HG02763 (cell line): ENCODE measurements at regions not wholly inside any gene's neighbourhood (a gene's known extent, or its start where the extent isn't known, plus 50 kb on each side); places are given as distances from the start of the nearest gene placed in this dataset.

Source experiments
- ATAC-seq: cut with Tn5 transposase; IDR thresholded peaks from one replicate; pipeline ENCODE4 v1.9.1; 2021; ENCODE audit warnings: mild to moderate bottlenecking, moderate library complexity; ENCODE audit not compliant: unreplicated experiment

- no peak for ATAC-seq
These were observed 138.7 kb upstream of the BACH2 start for GRCh38 chr6:90435207-90435899.

- no peak for ATAC-seq
These were observed 137.5 kb upstream of the BACH2 start for GRCh38 chr6:90434094-90434493.

GRCh38 chr6:90432937-90433336 is 136.3 kb upstream of the BACH2 start:
- no peak for ATAC-seq

GRCh38 chr6:90432041-90432775 is 135.6 kb upstream of the BACH2 start:
- ATAC-seq: no peak

GRCh38 chr6:90431576-90431975 is 134.9 kb upstream of the BACH2 start:
- ATAC-seq: no peak

GRCh38 chr6:90429713-90430112 is 133.1 kb upstream of the BACH2 start:
- ATAC-seq: no peak

GRCh38 chr6:90428514-90428913 is 131.9 kb upstream of the BACH2 start:
- ATAC-seq: no peak

GRCh38 chr6:90425161-90425641 is 128.6 kb upstream of the BACH2 start:
- peak; percentile 96 for ATAC-seq

GRCh38 chr6:90424580-90424979 is 127.9 kb upstream of the BACH2 start:
- ATAC-seq: no peak

GRCh38 chr6:90421666-90422065 is 125.0 kb upstream of the BACH2 start:
- no peak for ATAC-seq

- ATAC-seq: no peak
These were observed 123.9 kb upstream of the BACH2 start for GRCh38 chr6:90420500-90420899.

GRCh38 chr6:90417385-90417784 is 120.7 kb upstream of the BACH2 start:
- no peak for ATAC-seq

- no peak for ATAC-seq
These were observed 119.7 kb upstream of the BACH2 start for GRCh38 chr6:90416322-90416721.

- no peak for ATAC-seq
These were observed 118.5 kb upstream of the BACH2 start for GRCh38 chr6:90415178-90415577.

- ATAC-seq: no peak
These were observed 117.7 kb upstream of the BACH2 start for GRCh38 chr6:90414352-90414751.

- ATAC-seq: no peak
These were observed 117.2 kb upstream of the BACH2 start for GRCh38 chr6:90413867-90414266.

- no peak for ATAC-seq
These were observed 116.8 kb upstream of the BACH2 start for GRCh38 chr6:90413396-90413795.

- no peak for ATAC-seq
These were observed 116.1 kb upstream of the BACH2 start for GRCh38 chr6:90412538-90413369.

- ATAC-seq: peak; percentile 93
These were observed 114.7 kb upstream of the BACH2 start for GRCh38 chr6:90411292-90411781.

- no peak for ATAC-seq
These were observed 113.1 kb upstream of the BACH2 start for GRCh38 chr6:90409700-90410099.

GRCh38 chr6:90406957-90407356 is 110.3 kb upstream of the BACH2 start:
- no peak for ATAC-seq
